Psoas muscle (tissue), 7 donors: ENCODE measurements at regions not wholly inside any gene's neighbourhood (a gene's known extent, or its start where the extent isn't known, plus 50 kb on each side); places are given as distances from the start of the nearest gene placed in this dataset.

Experiments
- ATAC-seq, 4 donors: fragments of 200-7000 bp; cut with Tn5 transposase; one replicate each; pipeline ENCODE4 v1.9.1; 2020; ENCODE audit warnings: moderate library complexity in 3 of 4, mild to moderate bottlenecking in 2 of 4
- DNase-seq, 2 donors: peaks; one replicate each; pipeline ENCODE4 v3.0.0-alpha.2; 2020
- H3K27ac ChIP-seq: fragments of 200-600 bp; one replicate; pipeline ENCODE4 v1.8.0; 2022
- H3K27me3 ChIP-seq, 3 donors: fragments of 200-600 bp in 1 of 3; one replicate each; pipeline versions ENCODE4 v1.6.1 to v1.8.0; 2013 to 2022; ENCODE audit warnings: low read length in 2 of 3, mild to moderate bottlenecking in 2 of 3, moderate library complexity in 1 of 3; ENCODE audit not compliant: insufficient read depth in 3 of 3
- H3K36me3 ChIP-seq, 2 donors: fragments of 200-600 bp in 1 of 2; one replicate each; pipeline versions ENCODE4 v1.6.1 to v1.8.0; 2013 to 2022; ENCODE audit warnings: low read depth in 1 of 2, mild to moderate bottlenecking in 1 of 2, moderate library complexity in 1 of 2; ENCODE audit not compliant: insufficient read depth in 1 of 2
- H3K4me1 ChIP-seq: fragments of 200-600 bp; one replicate; pipeline ENCODE4 v1.8.0; 2022
- H3K4me3 ChIP-seq: fragments of 200-600 bp; one replicate; pipeline ENCODE4 v1.8.0; 2022; ENCODE audit warnings: mild to moderate bottlenecking
- H3K9me3 ChIP-seq: fragments of 200-600 bp; one replicate; pipeline ENCODE4 v1.8.0; 2022
- CTCF ChIP-seq: fragments of 200-600 bp; IDR thresholded peaks from one replicate; pipeline ENCODE4 v1.8.0; 2022; ENCODE audit warnings: antibody characterized with exemption
- WGBS, 3 donors: extraction: QIAGEN DNeasy Blood & Tissue Kit; methylation state at CpG; one replicate each; pipeline versions ENCODE4 v1.1.6 to v1.1.7; 2013; 5-methylcytosine and 5-hydroxymethylcytosine counted together
- intact Hi-C, 2 donors: fragments of 100-400 bp; cut with DNase I; formaldehyde crosslinking; loops; one replicate each; pipeline versions ENCODE4 v1.11.0 to v1.14.2; 2022
- donor health status: healthy with polysubstance abuse.
- donor health status: DM: no; HTN: no; CAD: no; lungs with moderate emphysema.
- donor health status: Bipolar disorder and iron deficiency.
- donor health status: healthy.
- donor health status: DM: yes; HTN: yes; CAD: no.
- donor health status: DM: no; HTN: no; CAD: no.
- donor health status: DM: yes; HTN: yes; CAD: no.

- ATAC-seq (no peak), DNase-seq (no peak)
- WGBS, 3 donors, result 86 to 90% (median 87%) methylated on average over 1 of the region's 1 CpG
- intact Hi-C loops, result loop anchor here in 1 of 2 donors (10.0 kb wide), 1 partner anchor 473 kb away; no protein-coding TSS in a partner anchor
- TF ChIP-seq CTCF, result no peak
- Histone ChIP-seq H3K9me3 (no peaks in the 10 kb centered on the region), H3K4me3 (no peak overlapping the region), H3K27ac (no peak overlapping the region), H3K4me1 (no peaks in the 10 kb centered on the region), H3K36me3 (no peaks in the 10 kb centered on the region), H3K27me3 (no peaks in the 10 kb centered on the region)
These were observed 51.9 kb upstream of the TAPT1 start for GRCh38 chr4:16278178-16278577.
